ENCODE measurements at regions not wholly inside any gene's neighbourhood (a gene's known extent, or its start where the extent isn't known, plus 50 kb on each side); places are given as distances from the start of the nearest gene placed in this dataset.

- no peak for TF ChIP-seq POLR2A (IDR thresholded peaks at IDR 0.05)
- TF ChIP-seq, protein P1, sequence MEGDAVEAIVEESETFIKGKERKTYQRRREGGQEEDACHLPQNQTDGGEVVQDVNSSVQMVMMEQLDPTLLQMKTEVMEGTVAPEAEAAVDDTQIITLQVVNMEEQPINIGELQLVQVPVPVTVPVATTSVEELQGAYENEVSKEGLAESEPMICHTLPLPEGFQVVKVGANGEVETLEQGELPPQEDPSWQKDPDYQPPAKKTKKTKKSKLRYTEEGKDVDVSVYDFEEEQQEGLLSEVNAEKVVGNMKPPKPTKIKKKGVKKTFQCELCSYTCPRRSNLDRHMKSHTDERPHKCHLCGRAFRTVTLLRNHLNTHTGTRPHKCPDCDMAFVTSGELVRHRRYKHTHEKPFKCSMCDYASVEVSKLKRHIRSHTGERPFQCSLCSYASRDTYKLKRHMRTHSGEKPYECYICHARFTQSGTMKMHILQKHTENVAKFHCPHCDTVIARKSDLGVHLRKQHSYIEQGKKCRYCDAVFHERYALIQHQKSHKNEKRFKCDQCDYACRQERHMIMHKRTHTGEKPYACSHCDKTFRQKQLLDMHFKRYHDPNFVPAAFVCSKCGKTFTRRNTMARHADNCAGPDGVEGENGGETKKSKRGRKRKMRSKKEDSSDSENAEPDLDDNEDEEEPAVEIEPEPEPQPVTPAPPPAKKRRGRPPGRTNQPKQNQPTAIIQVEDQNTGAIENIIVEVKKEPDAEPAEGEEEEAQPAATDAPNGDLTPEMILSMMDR (IDR thresholded peaks at IDR 0.05): no peak
- Histone ChIP-seq H3K4me1 (no peaks in the 10 kb centered on the region), H3K27ac (no peak overlapping the region), H3K4me3 (no peak overlapping the region), H3K9me3 (no peaks in the 10 kb centered on the region), H3K27me3 (no peaks in the 10 kb centered on the region), H3K36me3 (replicated peaks in 1 of 2; ENCODE audit: insufficient read depth in 1 of 2, low read depth in 2 of 2) (no peaks in the 10 kb centered on the region)
- intact Hi-C loops (cut with DNase I): no loop called here
- ATAC-seq: no peak
- no peak for DNase-seq
Observed at GRCh38 chr10:21079330-21079658, 182.2 kb upstream of the NEBL start.

GRCh38 chr10:21078410-21079329 lies 181.6 kb upstream of the NEBL start:
- TF ChIP-seq, protein P1 (IDR thresholded peaks at IDR 0.05): peak; percentile 30 to 83 (median 73)
- no peak for TF ChIP-seq POLR2A (IDR thresholded peaks at IDR 0.05)
- H3K9me3 ChIP-seq: no peaks in the 10 kb centered on the region
- DNase-seq: peak; percentile 65 to 75 (median 74)
- no peak overlapping the region for H3K27ac ChIP-seq
- peak; percentile 78 for ATAC-seq
- H3K36me3 ChIP-seq (replicated peaks in 1 of 2; ENCODE audit: insufficient read depth in 1 of 2, low read depth in 2 of 2): no peaks in the 10 kb centered on the region
- 47 to 49% methylated on average over 6 of the region's 6 CpGs for WGBS, 2 donors
- H3K4me1 ChIP-seq: no peaks in the 10 kb centered on the region
- H3K4me3 ChIP-seq: no peak overlapping the region
- intact Hi-C loops (cut with DNase I): no loop called here
- H3K27me3 ChIP-seq: no peaks in the 10 kb centered on the region

DNA sequence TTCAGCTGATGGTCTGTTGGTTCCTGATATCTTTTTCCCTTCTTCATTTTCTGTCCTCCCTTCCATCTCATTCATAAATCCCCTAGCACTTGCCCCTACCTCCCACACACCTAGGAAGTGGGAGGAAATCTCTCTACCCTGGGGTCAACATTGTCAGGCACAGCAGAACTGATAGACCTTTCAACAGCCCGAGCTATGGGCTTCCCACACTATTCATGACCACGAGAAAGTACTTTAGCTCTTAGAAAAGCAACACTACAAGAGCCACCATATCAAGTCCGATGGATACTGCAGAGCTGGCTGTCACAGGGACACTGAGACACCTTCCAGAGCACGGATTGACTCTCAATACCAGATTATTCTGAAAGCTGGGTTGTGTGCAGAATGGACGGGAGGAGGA lies 180.6 kb upstream of the NEBL start:
- H3K4me3 ChIP-seq: no peak overlapping the region
- intact Hi-C loops (cut with DNase I): no loop called here
- H3K36me3 ChIP-seq (replicated peaks in 1 of 2; ENCODE audit: insufficient read depth in 1 of 2, low read depth in 2 of 2): no peaks in the 10 kb centered on the region
- TF ChIP-seq, protein P1 (IDR thresholded peaks at IDR 0.05): no peak
- no peak for TF ChIP-seq POLR2A (IDR thresholded peaks at IDR 0.05)
- DNase-seq (no peak), ATAC-seq (no peak)
- no peaks in the 10 kb centered on the region for H3K4me1 ChIP-seq
- H3K27ac ChIP-seq: no peak overlapping the region
- no peaks in the 10 kb centered on the region for H3K9me3 ChIP-seq
- WGBS, 2 donors: 69 to 75% methylated on average over 5 of the region's 5 CpGs
- H3K27me3 ChIP-seq: no peaks in the 10 kb centered on the region

- 87 to 88% methylated on average over 4 of the region's 4 CpGs for WGBS, 2 donors
- no peak for ATAC-seq
- intact Hi-C loops (cut with DNase I): no loop called here
Observed at GRCh38 chr10:21076381-21076780, 179.3 kb upstream of the NEBL start.

More at GRCh38 chr10:21076381-21076780, 179.3 kb upstream of the NEBL start:
- TF ChIP-seq, protein P1 (IDR thresholded peaks at IDR 0.05): no peak
- H3K4me1 ChIP-seq: no peaks in the 10 kb centered on the region
- H3K27me3 ChIP-seq: no peaks in the 10 kb centered on the region
- no peak overlapping the region for H3K4me3 ChIP-seq
- H3K9me3 ChIP-seq: no peaks in the 10 kb centered on the region
- H3K36me3 ChIP-seq (replicated peaks in 1 of 2; ENCODE audit: insufficient read depth in 1 of 2, low read depth in 2 of 2): no peaks in the 10 kb centered on the region
- H3K27ac ChIP-seq: no peak overlapping the region
- no peak for DNase-seq
